ENCODE measurements at regions not wholly inside any gene's neighbourhood (a gene's known extent, or its start where the extent isn't known, plus 50 kb on each side); places are given as distances from the start of the nearest gene placed in this dataset.

DNA sequence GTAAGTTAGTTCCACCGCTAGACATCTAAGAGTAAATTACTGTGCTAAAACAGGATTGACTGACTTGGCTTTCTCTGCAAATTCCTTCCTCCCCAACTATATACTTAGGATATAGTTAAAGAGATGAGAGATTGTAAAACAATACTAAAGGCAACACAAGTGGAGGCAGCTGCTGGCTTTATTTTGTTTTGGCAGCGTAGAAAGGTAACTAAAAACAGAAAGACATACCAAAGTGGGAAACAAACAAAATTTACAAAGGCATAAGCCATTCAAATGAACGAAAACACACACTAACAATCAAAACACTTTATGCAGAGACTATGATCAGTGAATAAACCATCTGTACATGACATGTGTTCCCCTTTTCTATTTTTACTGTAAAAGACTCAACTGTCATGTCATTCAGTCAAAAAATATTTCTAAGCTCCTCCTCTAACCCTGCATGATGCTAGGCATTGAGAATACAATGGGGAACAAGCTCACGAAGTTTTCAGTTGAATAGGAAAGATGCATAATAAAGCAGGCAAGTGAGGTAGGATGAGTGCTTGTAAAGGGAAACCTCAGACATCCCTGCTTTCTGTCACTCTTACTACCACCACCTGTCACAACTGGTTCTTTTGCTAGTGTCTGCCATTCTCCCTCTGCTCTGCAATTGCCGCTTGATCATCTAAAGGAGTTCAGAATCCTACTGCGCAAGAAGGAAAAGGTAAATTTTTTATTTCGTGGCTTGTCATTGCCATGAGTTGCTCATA, 64.2 kb upstream of the COL1A2 start:
- H3K9me3 ChIP-seq (ENCODE audit: low read length): no peaks in the 10 kb centered on the region
- peaks cover 9% of the 10 kb centered on the region for H3K4me1 ChIP-seq (ENCODE audit: insufficient read depth, low read length)
- H3K27me3 ChIP-seq (ENCODE audit: insufficient read depth, low read length): no peaks in the 10 kb centered on the region
- H3K4me3 ChIP-seq (ENCODE audit: low read length): no peak overlapping the region
- no peak overlapping the region for H2AFZ ChIP-seq (ENCODE audit: low read depth, low read length)
- H3K36me3 ChIP-seq (ENCODE audit: insufficient read depth, low read length): no peaks in the 10 kb centered on the region

DNA sequence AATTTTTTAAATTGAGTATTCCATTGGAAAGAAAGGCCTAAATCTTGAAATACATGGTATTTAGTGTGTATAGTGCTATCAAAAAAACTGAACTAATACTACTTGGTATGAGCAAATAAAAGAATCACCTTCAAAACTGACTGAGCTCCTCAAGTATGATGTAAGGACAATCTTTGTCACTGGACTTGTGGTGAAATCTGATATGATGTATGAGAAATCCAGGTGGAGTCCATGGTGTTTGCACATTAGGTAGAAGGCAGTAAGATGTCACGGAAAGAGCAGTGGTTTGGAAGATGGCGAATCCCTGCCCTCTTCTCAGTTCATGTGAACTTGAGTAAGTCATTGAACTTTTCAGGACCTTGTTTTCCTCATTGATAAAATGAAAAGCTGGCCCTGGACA, 62.1 kb upstream of the COL1A2 start:
- Histone ChIP-seq H3K27me3 (ENCODE audit: insufficient read depth, low read length) (no peaks in the 10 kb centered on the region), H3K4me1 (ENCODE audit: insufficient read depth, low read length) (peaks cover 9% of the 10 kb centered on the region), H3K9me3 (ENCODE audit: low read length) (no peaks in the 10 kb centered on the region), H2AFZ (ENCODE audit: low read depth, low read length) (no peak overlapping the region), H3K4me3 (ENCODE audit: low read length) (no peak overlapping the region), H3K36me3 (ENCODE audit: insufficient read depth, low read length) (no peaks in the 10 kb centered on the region)

DNA sequence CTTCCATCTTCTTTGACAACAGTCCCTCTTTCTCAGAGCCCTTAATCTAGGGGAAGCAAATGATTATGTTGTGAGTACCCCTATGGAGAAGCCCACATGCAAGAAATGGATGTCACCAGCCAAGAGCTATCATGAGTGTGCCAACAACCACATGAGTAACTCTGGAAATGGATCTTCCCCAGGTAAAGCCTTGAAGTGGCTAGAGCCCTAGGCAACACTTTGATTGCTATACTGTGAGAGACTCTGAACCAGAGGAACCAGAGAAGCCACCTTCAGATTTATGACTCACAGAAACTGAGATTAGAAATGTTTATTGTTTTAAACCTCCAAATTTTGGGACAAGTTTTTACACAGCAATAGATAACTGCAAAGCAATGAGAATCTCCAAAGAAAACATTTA, 60.9 kb upstream of the COL1A2 start:
- H3K4me1 ChIP-seq (ENCODE audit: insufficient read depth, low read length): peaks cover 9% of the 10 kb centered on the region
- H2AFZ ChIP-seq (ENCODE audit: low read depth, low read length): no peak overlapping the region
- H3K9me3 ChIP-seq (ENCODE audit: low read length): no peaks in the 10 kb centered on the region
- no peaks in the 10 kb centered on the region for H3K36me3 ChIP-seq (ENCODE audit: insufficient read depth, low read length)
- no peaks in the 10 kb centered on the region for H3K27me3 ChIP-seq (ENCODE audit: insufficient read depth, low read length)
- H3K4me3 ChIP-seq (ENCODE audit: low read length): no peak overlapping the region

DNA sequence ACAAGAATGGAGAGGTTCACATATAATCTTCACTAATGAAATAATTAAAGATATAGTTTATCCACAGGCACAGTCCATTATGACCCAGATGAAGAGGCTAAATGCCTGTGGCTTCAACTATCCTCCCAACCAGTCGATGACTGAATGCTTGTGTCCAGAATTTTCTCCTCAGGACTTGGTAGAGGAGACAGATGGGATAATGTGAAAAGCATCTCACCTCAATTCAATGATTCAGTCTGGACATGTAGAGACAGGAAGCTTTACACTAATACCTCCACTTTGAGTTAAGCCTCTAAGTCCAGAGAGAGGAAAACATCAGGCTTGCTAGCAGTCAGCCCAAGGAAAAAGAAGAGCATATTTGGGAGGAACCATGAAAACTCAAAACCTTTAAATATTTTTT, 59.1 kb upstream of the COL1A2 start:
- H2AFZ ChIP-seq (ENCODE audit: low read depth, low read length): no peak overlapping the region
- H3K4me3 ChIP-seq (ENCODE audit: low read length): no peak overlapping the region
- H3K4me1 ChIP-seq (ENCODE audit: insufficient read depth, low read length): peaks cover 2% of the 10 kb centered on the region
- no peaks in the 10 kb centered on the region for H3K36me3 ChIP-seq (ENCODE audit: insufficient read depth, low read length)
- no peaks in the 10 kb centered on the region for H3K27me3 ChIP-seq (ENCODE audit: insufficient read depth, low read length)
- no peaks in the 10 kb centered on the region for H3K9me3 ChIP-seq (ENCODE audit: low read length)

DNA sequence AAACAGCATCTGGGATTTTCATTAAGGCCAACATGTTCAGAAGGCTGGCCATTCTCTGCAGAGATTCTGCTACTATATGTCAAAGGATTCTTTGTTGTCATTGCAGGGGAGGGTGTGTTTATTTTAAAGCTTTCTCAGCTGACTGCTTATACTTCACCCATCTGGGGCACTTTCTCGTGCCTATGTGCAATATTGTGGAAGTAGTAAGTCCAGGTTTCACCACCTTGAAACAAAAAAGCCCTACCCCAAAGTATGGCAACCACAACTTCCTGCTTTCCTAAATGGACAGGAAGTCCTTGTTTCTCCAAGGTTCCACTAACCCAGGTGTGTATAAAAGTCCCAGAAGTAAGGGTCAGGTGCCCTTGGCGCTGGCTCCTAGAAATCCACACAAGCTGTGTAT, 58.7 kb upstream of the COL1A2 start:
- Histone ChIP-seq H2AFZ (ENCODE audit: low read depth, low read length) (no peak overlapping the region), H3K4me1 (ENCODE audit: insufficient read depth, low read length) (no peaks in the 10 kb centered on the region), H3K9me3 (ENCODE audit: low read length) (no peaks in the 10 kb centered on the region), H3K4me3 (ENCODE audit: low read length) (no peak overlapping the region), H3K36me3 (ENCODE audit: insufficient read depth, low read length) (no peaks in the 10 kb centered on the region), H3K27me3 (ENCODE audit: insufficient read depth, low read length) (no peaks in the 10 kb centered on the region)

DNA sequence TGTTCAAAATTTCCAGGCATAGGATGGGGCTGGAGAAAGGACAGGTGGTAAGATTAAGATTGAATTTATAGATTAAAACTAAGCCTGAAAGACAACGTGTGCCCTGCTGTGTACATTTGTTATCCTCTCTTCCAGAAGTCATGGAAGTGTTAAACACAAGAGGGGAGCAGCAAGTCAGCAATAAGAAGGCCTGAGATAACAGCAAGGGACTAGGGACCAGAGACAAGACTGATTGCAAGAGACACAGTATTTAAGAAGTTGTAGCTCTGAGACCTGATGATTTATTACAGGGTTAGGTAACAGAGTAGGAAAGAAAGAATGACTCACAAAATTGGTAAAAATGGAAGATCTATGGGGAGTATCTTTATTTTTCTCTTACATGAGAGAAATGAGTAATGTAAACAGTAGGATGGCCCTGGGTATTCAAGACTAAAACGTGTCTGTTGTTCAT, 55.7 kb upstream of the COL1A2 start:
- H3K27me3 ChIP-seq (ENCODE audit: insufficient read depth, low read length): no peaks in the 10 kb centered on the region
- no peaks in the 10 kb centered on the region for H3K9me3 ChIP-seq (ENCODE audit: low read length)
- H3K36me3 ChIP-seq (ENCODE audit: insufficient read depth, low read length): no peaks in the 10 kb centered on the region
- H3K4me3 ChIP-seq (ENCODE audit: low read length): no peak overlapping the region
- no peak overlapping the region for H2AFZ ChIP-seq (ENCODE audit: low read depth, low read length)
- no peaks in the 10 kb centered on the region for H3K4me1 ChIP-seq (ENCODE audit: insufficient read depth, low read length)

DNA sequence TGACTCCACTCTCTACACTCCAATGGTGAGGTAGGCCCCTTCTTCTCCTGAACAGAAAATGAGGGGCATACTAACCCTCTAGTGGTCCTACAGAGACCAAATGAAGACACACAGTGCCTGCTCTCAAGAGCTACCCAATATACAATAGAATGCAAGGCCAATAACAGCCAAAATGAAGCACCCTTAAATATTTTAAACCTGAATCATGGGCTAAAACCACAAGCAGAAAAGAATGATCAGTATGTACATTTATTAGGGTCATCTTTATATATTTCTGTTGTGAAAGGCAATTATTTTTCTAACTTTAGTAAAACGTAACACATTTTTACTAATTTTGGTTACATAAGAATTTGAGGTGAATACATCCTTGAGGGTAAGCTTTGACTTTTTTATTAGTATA, 49.9 kb upstream of the COL1A2 start:
- H3K4me3 ChIP-seq (ENCODE audit: low read length): no peak overlapping the region
- no peaks in the 10 kb centered on the region for H3K27me3 ChIP-seq (ENCODE audit: insufficient read depth, low read length)
- no peaks in the 10 kb centered on the region for H3K9me3 ChIP-seq (ENCODE audit: low read length)
- H2AFZ ChIP-seq (ENCODE audit: low read depth, low read length): no peak overlapping the region
- H3K4me1 ChIP-seq (ENCODE audit: insufficient read depth, low read length): no peaks in the 10 kb centered on the region
- H3K36me3 ChIP-seq (ENCODE audit: insufficient read depth, low read length): no peaks in the 10 kb centered on the region

Measured in neuron (in vitro differentiated cells).